ENCODE measurements at regions not wholly inside any gene's neighbourhood (a gene's known extent, or its start where the extent isn't known, plus 50 kb on each side); places are given as distances from the start of the nearest gene placed in this dataset.

- Histone ChIP-seq H3K27me3 (ENCODE audit: control insufficient read depth, extremely low read depth, insufficient read depth, low read length) (no peaks in the 10 kb centered on the region), H3K4me2 (ENCODE audit: control insufficient read depth, extremely low read depth, insufficient read depth, low read depth, low read length) (no peak overlapping the region), H4K20me1 (ENCODE audit: control insufficient read depth, extremely low read depth, insufficient read depth, low read length) (no peaks in the 10 kb centered on the region), H3K79me2 (ENCODE audit: control insufficient read depth, insufficient read depth, low read length) (no peaks in the 10 kb centered on the region), H3K9me1 (ENCODE audit: control insufficient read depth, extremely low read depth, insufficient read depth, low read length) (no peaks in the 10 kb centered on the region), H3K27ac (ENCODE audit: control insufficient read depth, insufficient read depth, low read length) (no peak overlapping the region), H3K4me1 (ENCODE audit: control insufficient read depth, extremely low read depth, insufficient read depth, low read length) (no peaks in the 10 kb centered on the region), H3K4me3 (ENCODE audit: control insufficient read depth in 2 of 3, extremely low read depth in 1 of 3, insufficient read depth in 2 of 3, low read depth in 1 of 3, low read length in 3 of 3) (no peak overlapping the region), H3K36me3 (ENCODE audit: control insufficient read depth in 2 of 2, extremely low read depth in 1 of 2, insufficient read depth in 2 of 2, low read length in 2 of 2) (no peaks in the 10 kb centered on the region), H3K9me3 (ENCODE audit: control insufficient read depth, low read depth, low read length) (no peaks in the 10 kb centered on the region), H3K9ac (ENCODE audit: control insufficient read depth, extremely low read depth, insufficient read depth, low read length) (no peak overlapping the region), H2AFZ (ENCODE audit: control insufficient read depth, low read length) (no peak overlapping the region)
- TF ChIP-seq, protein P1, sequence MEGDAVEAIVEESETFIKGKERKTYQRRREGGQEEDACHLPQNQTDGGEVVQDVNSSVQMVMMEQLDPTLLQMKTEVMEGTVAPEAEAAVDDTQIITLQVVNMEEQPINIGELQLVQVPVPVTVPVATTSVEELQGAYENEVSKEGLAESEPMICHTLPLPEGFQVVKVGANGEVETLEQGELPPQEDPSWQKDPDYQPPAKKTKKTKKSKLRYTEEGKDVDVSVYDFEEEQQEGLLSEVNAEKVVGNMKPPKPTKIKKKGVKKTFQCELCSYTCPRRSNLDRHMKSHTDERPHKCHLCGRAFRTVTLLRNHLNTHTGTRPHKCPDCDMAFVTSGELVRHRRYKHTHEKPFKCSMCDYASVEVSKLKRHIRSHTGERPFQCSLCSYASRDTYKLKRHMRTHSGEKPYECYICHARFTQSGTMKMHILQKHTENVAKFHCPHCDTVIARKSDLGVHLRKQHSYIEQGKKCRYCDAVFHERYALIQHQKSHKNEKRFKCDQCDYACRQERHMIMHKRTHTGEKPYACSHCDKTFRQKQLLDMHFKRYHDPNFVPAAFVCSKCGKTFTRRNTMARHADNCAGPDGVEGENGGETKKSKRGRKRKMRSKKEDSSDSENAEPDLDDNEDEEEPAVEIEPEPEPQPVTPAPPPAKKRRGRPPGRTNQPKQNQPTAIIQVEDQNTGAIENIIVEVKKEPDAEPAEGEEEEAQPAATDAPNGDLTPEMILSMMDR (optimal IDR thresholded peaks at IDR 0.05 in 1 of 3, IDR thresholded peaks at IDR 0.05 in 1 of 3, conservative IDR thresholded peaks at IDR 0.05 in 1 of 3; ENCODE audit: extremely low read depth in 1 of 3, insufficient read depth in 2 of 3, low read length in 3 of 3) = no peak
- no peak for TF ChIP-seq EZH2 (IDR thresholded peaks at IDR 0.05; ENCODE audit: low read length)
- DNase-seq (ENCODE audit: low read depth, low spot score) (no peak), FAIRE-seq (no peak)
- dilution Hi-C loops (cut with MboI; ENCODE audit: extremely low pct_ligation_motif_present, low sequenced_read_pairs) = no loop called here
Measured at GRCh38 chr20:51941503-51941902, 139.2 kb upstream of the SALL4 start.

GRCh38 chr20:51939259-51939585 is 136.9 kb upstream of the SALL4 start:
- H3K4me2 ChIP-seq (ENCODE audit: control insufficient read depth, extremely low read depth, insufficient read depth, low read depth, low read length) = no peak overlapping the region
- no peak overlapping the region for H3K9ac ChIP-seq (ENCODE audit: control insufficient read depth, extremely low read depth, insufficient read depth, low read length)
- no peaks in the 10 kb centered on the region for H3K4me1 ChIP-seq (ENCODE audit: control insufficient read depth, extremely low read depth, insufficient read depth, low read length)
- no peak overlapping the region for H3K4me3 ChIP-seq (ENCODE audit: control insufficient read depth in 2 of 3, extremely low read depth in 1 of 3, insufficient read depth in 2 of 3, low read depth in 1 of 3, low read length in 3 of 3)
- H3K27me3 ChIP-seq (ENCODE audit: control insufficient read depth, extremely low read depth, insufficient read depth, low read length) = no peaks in the 10 kb centered on the region
- no peaks in the 10 kb centered on the region for H3K36me3 ChIP-seq (ENCODE audit: control insufficient read depth in 2 of 2, extremely low read depth in 1 of 2, insufficient read depth in 2 of 2, low read length in 2 of 2)
- dilution Hi-C loops (cut with MboI; ENCODE audit: extremely low pct_ligation_motif_present, low sequenced_read_pairs) = no loop called here
- no peaks in the 10 kb centered on the region for H3K9me1 ChIP-seq (ENCODE audit: control insufficient read depth, extremely low read depth, insufficient read depth, low read length)
- FAIRE-seq (no peak), DNase-seq (ENCODE audit: low read depth, low spot score) (no peak)
- no peak overlapping the region for H3K27ac ChIP-seq (ENCODE audit: control insufficient read depth, insufficient read depth, low read length)
- no peaks in the 10 kb centered on the region for H4K20me1 ChIP-seq (ENCODE audit: control insufficient read depth, extremely low read depth, insufficient read depth, low read length)
- H3K9me3 ChIP-seq (ENCODE audit: control insufficient read depth, low read depth, low read length) = no peaks in the 10 kb centered on the region
- H2AFZ ChIP-seq (ENCODE audit: control insufficient read depth, low read length) = no peak overlapping the region
- TF ChIP-seq, protein P1 (optimal IDR thresholded peaks at IDR 0.05 in 1 of 3, IDR thresholded peaks at IDR 0.05 in 1 of 3, conservative IDR thresholded peaks at IDR 0.05 in 1 of 3; ENCODE audit: extremely low read depth in 1 of 3, insufficient read depth in 2 of 3, low read length in 3 of 3) = no peak
- no peak for TF ChIP-seq EZH2 (IDR thresholded peaks at IDR 0.05; ENCODE audit: low read length)
- no peaks in the 10 kb centered on the region for H3K79me2 ChIP-seq (ENCODE audit: control insufficient read depth, insufficient read depth, low read length)
